Endodermal cell (in vitro differentiated cells): ENCODE measurements at regions not wholly inside any gene's neighbourhood (a gene's known extent, or its start where the extent isn't known, plus 50 kb on each side); places are given as distances from the start of the nearest gene placed in this dataset.

Experiments used
- DNase-seq: peaks from one replicate; pipeline ENCODE4 v3.0.0-alpha.2; 2017
- H3K27ac ChIP-seq: 2 replicates; pipeline ENCODE4 v1.5.1; 2013; ENCODE audit warnings: mild to moderate bottlenecking, low read depth, low read length, moderate library complexity
- H3K27me3 ChIP-seq: 2 replicates; pipeline ENCODE4 v1.6.1; 2013; ENCODE audit warnings: mild to moderate bottlenecking, low read length, moderate library complexity; ENCODE audit not compliant: insufficient read depth, control insufficient read depth, poor library complexity, severe bottlenecking
- H3K36me3 ChIP-seq: 2 replicates; pipeline ENCODE4 v1.7.0; 2013; ENCODE audit warnings: mild to moderate bottlenecking, low read length, moderate library complexity; ENCODE audit not compliant: control insufficient read depth, insufficient read depth
- H3K4me1 ChIP-seq: one replicate; pipeline ENCODE4 v1.7.0; 2013; ENCODE audit warnings: low read length; ENCODE audit not compliant: control insufficient read depth, insufficient read depth
- H3K4me3 ChIP-seq: 2 replicates; pipeline ENCODE4 v1.5.1; 2013; ENCODE audit warnings: mild to moderate bottlenecking, low read length, moderate library complexity
- H3K9ac ChIP-seq: 2 replicates; pipeline ENCODE4 v1.6.1; 2013; ENCODE audit warnings: mild to moderate bottlenecking, low read length, moderate library complexity; ENCODE audit not compliant: poor library complexity, severe bottlenecking; ENCODE audit errors: extremely low read depth
- H3K9me3 ChIP-seq: 2 replicates; pipeline ENCODE4 v1.6.1; 2013; ENCODE audit warnings: mild to moderate bottlenecking, low read length, moderate library complexity; ENCODE audit not compliant: control insufficient read depth
- H3K27ac Mint-ChIP-seq: 2 replicates; pipeline ENCODE4 v1.8.0; 2020; ENCODE audit warnings: mixed read lengths
- H3K27me3 Mint-ChIP-seq: 2 replicates; pipeline ENCODE4 v1.8.0; 2021; ENCODE audit warnings: mild to moderate bottlenecking, mixed read lengths; ENCODE audit not compliant: insufficient read depth
- H3K36me3 Mint-ChIP-seq: 2 replicates; pipeline ENCODE4 v1.8.0; 2020; ENCODE audit warnings: low read depth, mixed read lengths
- H3K4me1 Mint-ChIP-seq: 2 replicates; pipeline ENCODE4 v1.8.0; 2020; ENCODE audit warnings: mixed read lengths
- H3K4me3 Mint-ChIP-seq: 2 replicates; pipeline ENCODE4 v1.8.0; 2020; ENCODE audit warnings: mild to moderate bottlenecking, moderate library complexity, mixed read lengths
- H3K9me3 Mint-ChIP-seq: 2 replicates; pipeline ENCODE4 v1.8.0; 2020; ENCODE audit warnings: mild to moderate bottlenecking, mixed read lengths
- WGBS, 2 experiments: methylation state at CpG; one replicate each; pipeline versions ENCODE4 v1.1.5 to v1.1.7; 2013; ENCODE audit warnings: missing lambda C conversion rate in 2 of 2, mixed read lengths in 1 of 2; ENCODE audit not compliant: insufficient coverage in 1 of 2, insufficient read length in 1 of 2; 5-methylcytosine and 5-hydroxymethylcytosine counted together
- TF ChIP-seq, protein P1 (sequence below): fragments of 200-600 bp; sonication (generic); conservative IDR thresholded peaks from 2 replicates; pipeline ENCODE4 v1.5.0; 2021; ENCODE audit warnings: antibody characterized with exemption, mild to moderate bottlenecking

DNA sequence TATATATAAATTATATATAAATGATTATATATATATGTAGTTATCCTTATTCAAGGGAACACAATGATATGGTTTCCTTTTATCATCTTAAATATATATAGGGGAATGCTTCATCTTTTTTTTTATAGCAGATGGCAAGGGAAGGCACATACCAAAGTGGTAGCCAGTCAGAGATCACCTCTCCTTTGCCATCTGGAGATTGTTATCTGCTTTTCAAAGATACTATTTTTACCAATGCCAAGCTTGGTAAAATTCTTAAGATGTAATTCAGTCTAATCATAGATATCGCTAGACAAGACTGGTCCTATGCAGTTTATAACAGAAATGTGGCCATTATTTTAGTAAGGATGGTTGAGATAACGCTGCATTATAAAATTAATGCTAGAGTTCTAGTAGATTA, 64.7 kb upstream of the DSEL start:
- no peaks in the 10 kb centered on the region for H3K27me3 ChIP-seq
- H3K9me3 ChIP-seq = peaks cover 13% of the 10 kb centered on the region
- no peak overlapping the region for H3K27ac ChIP-seq
- peaks cover 34% of the 10 kb centered on the region for H3K4me1 Mint-ChIP-seq
- TF ChIP-seq, protein P1, sequence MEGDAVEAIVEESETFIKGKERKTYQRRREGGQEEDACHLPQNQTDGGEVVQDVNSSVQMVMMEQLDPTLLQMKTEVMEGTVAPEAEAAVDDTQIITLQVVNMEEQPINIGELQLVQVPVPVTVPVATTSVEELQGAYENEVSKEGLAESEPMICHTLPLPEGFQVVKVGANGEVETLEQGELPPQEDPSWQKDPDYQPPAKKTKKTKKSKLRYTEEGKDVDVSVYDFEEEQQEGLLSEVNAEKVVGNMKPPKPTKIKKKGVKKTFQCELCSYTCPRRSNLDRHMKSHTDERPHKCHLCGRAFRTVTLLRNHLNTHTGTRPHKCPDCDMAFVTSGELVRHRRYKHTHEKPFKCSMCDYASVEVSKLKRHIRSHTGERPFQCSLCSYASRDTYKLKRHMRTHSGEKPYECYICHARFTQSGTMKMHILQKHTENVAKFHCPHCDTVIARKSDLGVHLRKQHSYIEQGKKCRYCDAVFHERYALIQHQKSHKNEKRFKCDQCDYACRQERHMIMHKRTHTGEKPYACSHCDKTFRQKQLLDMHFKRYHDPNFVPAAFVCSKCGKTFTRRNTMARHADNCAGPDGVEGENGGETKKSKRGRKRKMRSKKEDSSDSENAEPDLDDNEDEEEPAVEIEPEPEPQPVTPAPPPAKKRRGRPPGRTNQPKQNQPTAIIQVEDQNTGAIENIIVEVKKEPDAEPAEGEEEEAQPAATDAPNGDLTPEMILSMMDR = no peak
- no peaks in the 10 kb centered on the region for H3K27me3 Mint-ChIP-seq
- peaks cover 9% of the 10 kb centered on the region for H3K4me1 ChIP-seq
- H3K27ac Mint-ChIP-seq = no peak overlapping the region
- H3K4me3 Mint-ChIP-seq = no peak overlapping the region
- no peaks in the 10 kb centered on the region for H3K36me3 Mint-ChIP-seq
- no peak overlapping the region for H3K9ac ChIP-seq
- WGBS, 2 experiments = 95 to 96% methylated on average over 2 of the region's 2 CpGs
- no peak overlapping the region for H3K4me3 ChIP-seq
- H3K36me3 ChIP-seq = no peaks in the 10 kb centered on the region
- no peak for DNase-seq
- H3K9me3 Mint-ChIP-seq = peaks cover 10% of the 10 kb centered on the region

DNA sequence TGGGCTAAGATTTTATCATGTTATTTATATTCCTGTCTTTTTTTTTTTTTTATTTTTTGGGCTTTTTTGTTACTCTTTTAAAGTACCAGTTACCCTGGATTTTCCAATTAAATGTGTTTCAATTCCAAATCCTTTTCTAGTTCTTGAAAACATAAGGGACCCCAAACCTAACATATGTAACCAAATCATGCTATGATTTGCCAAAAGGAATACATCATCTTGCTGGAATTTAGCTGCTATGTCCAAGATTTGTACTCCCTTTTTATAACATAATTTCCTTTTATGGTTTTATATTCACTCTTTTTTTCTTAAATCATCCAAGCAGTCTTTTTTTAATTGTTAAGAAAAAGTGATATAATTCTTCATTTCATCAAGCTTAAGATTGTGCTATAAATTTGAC, 60.9 kb upstream of the DSEL start:
- H3K27ac ChIP-seq = no peak overlapping the region
- no peak overlapping the region for H3K4me3 ChIP-seq
- Mint-ChIP-seq H3K27ac (no peak overlapping the region), H3K4me1 (peaks cover 5% of the 10 kb centered on the region), H3K27me3 (no peaks in the 10 kb centered on the region), H3K9me3 (peaks cover 3% of the 10 kb centered on the region), H3K36me3 (no peaks in the 10 kb centered on the region), H3K4me3 (no peak overlapping the region)
- H3K9me3 ChIP-seq = no peaks in the 10 kb centered on the region
- TF ChIP-seq, protein P1 = no peak
- no peak overlapping the region for H3K9ac ChIP-seq
- DNase-seq = no peak
- H3K27me3 ChIP-seq = no peaks in the 10 kb centered on the region
- peaks cover 5% of the 10 kb centered on the region for H3K4me1 ChIP-seq
- no peaks in the 10 kb centered on the region for H3K36me3 ChIP-seq

DNA sequence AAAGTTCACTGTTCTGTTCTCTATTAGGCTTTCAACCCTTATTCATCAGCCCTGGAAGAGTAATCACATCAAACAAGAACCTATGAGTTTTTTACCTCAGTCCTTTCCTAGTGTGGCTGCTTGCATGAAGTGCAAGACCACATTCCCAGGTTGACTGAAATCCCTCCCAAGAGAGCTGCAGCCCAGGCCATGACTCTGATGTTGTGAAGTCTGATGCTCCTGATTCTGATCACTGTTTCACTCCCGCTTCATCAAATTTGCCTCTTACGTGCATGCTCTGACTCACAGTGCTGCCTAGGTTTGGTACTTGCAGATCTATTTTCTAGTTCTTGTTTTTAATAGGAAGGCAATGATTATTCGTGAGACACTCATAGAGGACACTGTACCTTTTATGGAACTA, 58.2 kb upstream of the DSEL start:
- 86% methylated on average over 3 of the region's 3 CpGs; no CpG with 5 or more reads in 1 of the 2 experiments for WGBS, 2 experiments
- DNase-seq = no peak
- peaks cover 1% of the 10 kb centered on the region for H3K9me3 Mint-ChIP-seq
- H3K27ac Mint-ChIP-seq = no peak overlapping the region
- H3K36me3 Mint-ChIP-seq = no peaks in the 10 kb centered on the region
- no peaks in the 10 kb centered on the region for H3K27me3 Mint-ChIP-seq
- no peaks in the 10 kb centered on the region for H3K4me1 Mint-ChIP-seq
- TF ChIP-seq, protein P1 = no peak
- no peaks in the 10 kb centered on the region for H3K4me1 ChIP-seq
- H3K4me3 ChIP-seq = no peak overlapping the region
- no peak overlapping the region for H3K9ac ChIP-seq
- no peaks in the 10 kb centered on the region for H3K36me3 ChIP-seq
- H3K4me3 Mint-ChIP-seq = no peak overlapping the region
- H3K9me3 ChIP-seq = no peaks in the 10 kb centered on the region
- no peaks in the 10 kb centered on the region for H3K27me3 ChIP-seq
- no peak overlapping the region for H3K27ac ChIP-seq
